IMR-90 (cell line): ENCODE measurements at regions not wholly inside any gene's neighbourhood (a gene's known extent, or its start where the extent isn't known, plus 50 kb on each side); places are given as distances from the start of the nearest gene placed in this dataset.

Experiments
- ATAC-seq: fragments of 200-7000 bp; cut with Tn5 transposase; 2 replicates; pipeline ENCODE4 v1.9.1; 2020; ENCODE audit warnings: low read depth, mild to moderate bottlenecking, moderate library complexity
- BruUV-seq: library from RNA; stranded (reverse); fragments of 400-500 nt; replicated peaks from 2 replicates; lab custom pipeline; 2021; lab: Mats Ljungman, UMichigan
- CTCF ChIA-PET: fragments of 300-600 bp; formaldehyde crosslinking; extraction: SDS; loops from one replicate; lab custom pipeline; 2021; ENCODE audit warnings: antibody characterized with exemption; lab: Yijun Ruan, JAX
- POLR2A ChIA-PET: fragments of 300-600 bp; sonication (Branson Sonifier 250); formaldehyde crosslinking; loops from one replicate; lab custom pipeline; 2022; ENCODE audit warnings: antibody characterized with exemption; ENCODE audit not compliant: unreplicated experiment; lab: Charles Lee
- DNase-seq: peaks from one replicate; pipeline ENCODE4 v3.0.0; 2013
- H2AFZ ChIP-seq: replicated peaks from 2 replicates; pipeline ENCODE3; 2013; ENCODE audit warnings: low read length, mild to moderate bottlenecking; ENCODE audit not compliant: poor library complexity
- H2AK5ac ChIP-seq: 2 replicates; pipeline ENCODE4 v1.6.1; 2013; ENCODE audit warnings: low read depth, low read length, inconsistent platforms
- H2AK9ac ChIP-seq: replicated peaks from 2 replicates; pipeline ENCODE3; 2013; ENCODE audit warnings: mild to moderate bottlenecking, low read depth, low read length, moderate library complexity; ENCODE audit not compliant: poor library complexity
- H2BK120ac ChIP-seq: 2 replicates; pipeline ENCODE4 v1.6.1; 2013; ENCODE audit warnings: low read depth, low read length, inconsistent platforms
- H2BK15ac ChIP-seq: 3 replicates; pipeline ENCODE4 v1.6.1; 2013; ENCODE audit warnings: low read depth, low read length, inconsistent platforms
- H2BK20ac ChIP-seq: 2 replicates; pipeline ENCODE4 v1.6.1; 2013; ENCODE audit warnings: low read depth, mild to moderate bottlenecking, inconsistent platforms, low read length, moderate library complexity
- H2BK5ac ChIP-seq: 2 replicates; pipeline ENCODE4 v1.6.1; 2013; ENCODE audit warnings: mild to moderate bottlenecking, low read depth, low read length, inconsistent platforms; ENCODE audit not compliant: poor library complexity, severe bottlenecking
- H3K14ac ChIP-seq: replicated peaks from 2 replicates; pipeline ENCODE4 v1.6.1; 2013; ENCODE audit warnings: low read depth, low read length, inconsistent platforms
- H3K18ac ChIP-seq: 2 replicates; pipeline ENCODE4 v1.6.1; 2013; ENCODE audit warnings: low read depth, low read length, control low read depth
- H3K23ac ChIP-seq: 2 replicates; pipeline ENCODE4 v1.6.1; 2013; ENCODE audit warnings: low read depth, low read length, inconsistent platforms
- H3K27ac ChIP-seq: 2 replicates; pipeline ENCODE4 v1.5.1; 2013; ENCODE audit warnings: mild to moderate bottlenecking, control low read depth, low read length; ENCODE audit not compliant: insufficient read depth
- H3K27me3 ChIP-seq: 2 replicates; pipeline ENCODE4 v1.6.1; 2013; ENCODE audit warnings: low read length; ENCODE audit not compliant: control insufficient read depth, insufficient read depth
- H3K36me3 ChIP-seq: 2 replicates; pipeline ENCODE4 v1.6.1; 2013; ENCODE audit warnings: low read length, mixed read lengths; ENCODE audit not compliant: control insufficient read depth, insufficient read depth
- H3K4ac ChIP-seq: 2 replicates; pipeline ENCODE4 v1.6.1; 2013; ENCODE audit warnings: low read depth, low read length, inconsistent platforms
- H3K4me1 ChIP-seq: 2 replicates; pipeline ENCODE4 v1.6.1; 2013; ENCODE audit warnings: low read length, mixed read lengths; ENCODE audit not compliant: control insufficient read depth, insufficient read depth
- H3K4me2 ChIP-seq: 2 replicates; pipeline ENCODE4 v1.6.1; 2013; ENCODE audit warnings: low read depth, mild to moderate bottlenecking, control low read depth, low read length, moderate library complexity
- H3K4me3 ChIP-seq: 2 replicates; pipeline ENCODE4 v1.5.1; 2013; ENCODE audit warnings: low read depth, mild to moderate bottlenecking, control low read depth, low read length, moderate library complexity; ENCODE audit not compliant: insufficient read depth
- H3K56ac ChIP-seq: 2 replicates; pipeline ENCODE4 v1.6.1; 2013; ENCODE audit warnings: low read length, inconsistent platforms; ENCODE audit not compliant: insufficient read depth; ENCODE audit errors: extremely low read depth
- H3K79me1 ChIP-seq, 2 experiments: 2 replicates each; pipeline ENCODE4 v1.6.1; 2013; ENCODE audit warnings: low read length in 2 of 2, inconsistent platforms in 1 of 2, low read depth in 1 of 2
- H3K9ac ChIP-seq: 2 replicates; pipeline ENCODE4 v1.6.1; 2013; ENCODE audit warnings: low read depth, low read length, control low read depth
- H3K9me1 ChIP-seq: 2 replicates; pipeline ENCODE4 v1.6.1; 2013; ENCODE audit warnings: low read length, inconsistent platforms; ENCODE audit not compliant: insufficient read depth
- H3K9me3 ChIP-seq: 2 replicates; pipeline ENCODE4 v1.6.1; 2013; ENCODE audit warnings: low read length; ENCODE audit not compliant: control insufficient read depth, insufficient read depth
- H4K20me1 ChIP-seq: 2 replicates; pipeline ENCODE4 v1.6.1; 2013; ENCODE audit warnings: low read length, inconsistent platforms; ENCODE audit not compliant: insufficient read depth
- H4K5ac ChIP-seq: 2 replicates; pipeline ENCODE4 v1.6.1; 2013; ENCODE audit warnings: mild to moderate bottlenecking, low read depth, low read length, control low read depth
- H4K8ac ChIP-seq, 2 experiments: 2 replicates each; pipeline ENCODE4 v1.6.1; 2013; ENCODE audit warnings: low read depth in 2 of 2, low read length in 2 of 2, control low read depth in 1 of 2, inconsistent platforms in 1 of 2
- H4K91ac ChIP-seq: 2 replicates; pipeline ENCODE4 v1.6.1; 2013; ENCODE audit warnings: low read depth, low read length, inconsistent platforms; ENCODE audit not compliant: insufficient read depth
- BHLHE40 ChIP-seq: fragments of 150-350 bp; IDR thresholded peaks from 2 replicates; pipeline ENCODE4 v1.6.1; 2016; ENCODE audit warnings: mild to moderate bottlenecking, low read depth, low read length
- CEBPB ChIP-seq: IDR thresholded peaks from 2 replicates; pipeline ENCODE4 v1.6.1; 2012; ENCODE audit warnings: low read depth, low read length, improper control_type of control experiment
- CHD1 ChIP-seq: IDR thresholded peaks from 2 replicates; pipeline ENCODE4 v1.6.1; 2012; ENCODE audit warnings: low read depth, low read length, improper control_type of control experiment
- FOS ChIP-seq: fragments of 150-350 bp; IDR thresholded peaks from 2 replicates; pipeline ENCODE4 v1.6.1; 2016; ENCODE audit warnings: low read depth, low read length
- MAFK ChIP-seq: IDR thresholded peaks from 2 replicates; pipeline ENCODE4 v1.6.1; 2012; ENCODE audit warnings: low read depth, low read length, improper control_type of control experiment
- MAZ ChIP-seq: IDR thresholded peaks from 2 replicates; pipeline ENCODE4 v1.6.1; 2012; ENCODE audit warnings: low read depth, mild to moderate bottlenecking, low read length, improper control_type of control experiment, moderate library complexity, borderline replicate concordance
- NFE2L2 ChIP-seq: fragments of 150-350 bp; IDR thresholded peaks from 2 replicates; pipeline ENCODE4 v1.6.1; 2016; ENCODE audit warnings: low read depth, mild to moderate bottlenecking, low read length
- POLR2A ChIP-seq: IDR thresholded peaks from 2 replicates; pipeline ENCODE4 v1.6.1; 2012; ENCODE audit warnings: mild to moderate bottlenecking, low read depth, low read length
- RAD21 ChIP-seq: IDR thresholded peaks from 2 replicates; pipeline ENCODE4 v1.6.1; 2012; ENCODE audit warnings: low read length, improper control_type of control experiment
- RCOR1 ChIP-seq: IDR thresholded peaks from 2 replicates; pipeline ENCODE4 v1.6.1; 2012; ENCODE audit warnings: mild to moderate bottlenecking, low read length, improper control_type of control experiment; ENCODE audit not compliant: insufficient replicate concordance
- RFX5 ChIP-seq: IDR thresholded peaks from 2 replicates; pipeline ENCODE4 v1.8.0; 2012; ENCODE audit warnings: low read depth, mild to moderate bottlenecking, low read length, moderate library complexity
- SMC3 ChIP-seq: fragments of 150-350 bp; IDR thresholded peaks from 2 replicates; pipeline ENCODE4 v1.6.1; 2016; ENCODE audit warnings: low read depth, mild to moderate bottlenecking, antibody characterized with exemption, low read length, moderate library complexity
- WGBS, 2 experiments: methylation state at CpG; one replicate each; pipeline versions ENCODE4 v1.1.5 to v1.1.7; 2013; ENCODE audit warnings: missing lambda C conversion rate in 2 of 2; ENCODE audit not compliant: insufficient read length in 1 of 2; ENCODE audit errors: extremely low coverage in 2 of 2; 5-methylcytosine and 5-hydroxymethylcytosine counted together
- dilution Hi-C: fragments of 300-500 bp; cut with HindIII; formaldehyde crosslinking; loops from one replicate; pipeline ENCODE4 v1.14.3; 2018; ENCODE audit warnings: low sequenced_read_pairs; ENCODE audit not compliant: unreplicated experiment
- in situ Hi-C: fragments of 300-500 bp; cut with MboI; formaldehyde crosslinking; loops from 3 replicates; pipeline ENCODE4 v1.14.3; 2019; ENCODE audit warnings: low sequenced_read_pairs, inconsistent platforms, mixed read lengths
- intact Hi-C: fragments of 100-400 bp; cut with micrococcal nuclease; formaldehyde crosslinking; loops from 2 replicates; pipeline ENCODE4 v1.10.0; 2022
- TF ChIP-seq, protein P1 (sequence below): fragments of 150-350 bp; IDR thresholded peaks from 2 replicates; pipeline ENCODE4 v1.6.1; 2017; ENCODE audit warnings: mild to moderate bottlenecking, antibody characterized with exemption, low read length, low read depth
- TF ChIP-seq, protein P2 (sequence below): conservative IDR thresholded peaks from 2 replicates; pipeline ENCODE4 v1.5.1; 2012; ENCODE audit warnings: mild to moderate bottlenecking, low read depth, low read length, improper control_type of control experiment

DNA sequence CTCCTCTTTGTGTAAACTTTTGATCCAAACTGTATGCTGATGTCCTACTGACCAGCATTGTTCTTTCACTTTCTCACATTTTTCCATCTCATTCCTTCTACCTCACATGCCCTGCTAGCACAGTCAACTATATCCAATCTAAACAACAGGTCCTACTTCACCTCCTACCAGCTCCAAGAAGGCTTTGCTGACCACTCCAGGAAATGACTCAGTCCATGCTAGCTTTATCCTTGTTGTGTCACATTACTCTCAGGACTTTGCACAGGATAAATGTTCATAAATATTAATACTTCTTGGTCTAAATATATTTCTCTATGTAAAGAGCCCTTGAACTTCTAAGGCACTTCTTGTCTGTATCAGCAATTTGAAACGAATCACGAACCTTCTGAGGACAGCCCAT lies 64.9 kb upstream of the PCED1B start:
- Histone ChIP-seq H3K9ac (no peak overlapping the region), H2AFZ (no peak overlapping the region), H2AK5ac (peak overlapping the region; percentile 92; the same call in 1 of the 2 replicates), H4K91ac (peak overlapping the region; percentile 87; the same call in 1 of the 2 replicates), H3K14ac (peak overlapping the region; percentile 77), H2AK9ac (no peak overlapping the region), H3K27me3 (no peaks in the 10 kb centered on the region), H3K4me3 (peak overlapping the region; percentile 11; the same call in 1 of the 2 replicates), H3K9me1 (peaks cover 3% of the 10 kb centered on the region; the same call in 1 of the 2 replicates), H3K9me3 (no peaks in the 10 kb centered on the region), H2BK20ac (peak overlapping the region; percentile 98), H2BK15ac (peak overlapping the region; percentile 94; the same call in 2 of the 3 replicates), H4K8ac (peak overlapping the region; percentile 14 to 89; a peak in 2 of 4 replicates), H3K36me3 (no peaks in the 10 kb centered on the region), H3K4ac (peak overlapping the region; percentile 92; the same call in 1 of the 2 replicates), H3K18ac (peak overlapping the region; percentile 88; the same call in 1 of the 2 replicates), H4K20me1 (no peaks in the 10 kb centered on the region), H3K27ac (no peak overlapping the region; the same call in 1 of the 2 replicates), H3K4me1 (peaks cover 12% of the 10 kb centered on the region), H3K23ac (peak overlapping the region; percentile 84; the same call in 1 of the 2 replicates), H2BK120ac (peak overlapping the region; percentile 96), H3K4me2 (peak overlapping the region; percentile 80; the same call in 1 of the 2 replicates), H3K79me1 (0 out of 4 replicates have a peak, but pooled peaks cover 0 to 4% of the 10 kb centered on the region in 2 experiments), H4K5ac (peak overlapping the region; percentile 67; the same call in 1 of the 2 replicates), H2BK5ac (peak overlapping the region; percentile 97), H3K56ac (peak overlapping the region; percentile 19; the same call in 1 of the 2 replicates)
- no TSS peak for BruUV-seq
- peak; percentile 97 for ATAC-seq
- intact Hi-C loops (loop anchor here (10.0 kb wide), 1 partner anchor 180 kb away; no protein-coding TSS in a partner anchor), in situ Hi-C loops (loop anchor here (10.0 kb wide), 1 partner anchor 660 kb away; no protein-coding TSS in a partner anchor), dilution Hi-C loops (no loop called here)
- CTCF ChIA-PET, result interaction anchor here (0.5 to 1.3 kb wide), 7 partner anchors 18 to 810 kb away, joined by 3 to 4 read pairs (median 3); no protein-coding TSS in a partner anchor
- TF ChIP-seq RCOR1, result no peak
- TF ChIP-seq RFX5, result no peak
- TF ChIP-seq CHD1, result no peak
- 0 out of 2 replicates have a peak, but pooled peaks have one; percentile 4 for TF ChIP-seq NFE2L2
- no peak for TF ChIP-seq MAZ
- TF ChIP-seq, protein P1, sequence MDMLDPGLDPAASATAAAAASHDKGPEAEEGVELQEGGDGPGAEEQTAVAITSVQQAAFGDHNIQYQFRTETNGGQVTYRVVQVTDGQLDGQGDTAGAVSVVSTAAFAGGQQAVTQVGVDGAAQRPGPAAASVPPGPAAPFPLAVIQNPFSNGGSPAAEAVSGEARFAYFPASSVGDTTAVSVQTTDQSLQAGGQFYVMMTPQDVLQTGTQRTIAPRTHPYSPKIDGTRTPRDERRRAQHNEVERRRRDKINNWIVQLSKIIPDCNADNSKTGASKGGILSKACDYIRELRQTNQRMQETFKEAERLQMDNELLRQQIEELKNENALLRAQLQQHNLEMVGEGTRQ, result peak; percentile 26; the same call in 1 of the 2 replicates
- peak; percentile 3; the same call in 1 of the 2 replicates for TF ChIP-seq SMC3
- TF ChIP-seq FOS, result peak; percentile 72
- peak; percentile 63; the same call in 1 of the 2 replicates for TF ChIP-seq CEBPB
- TF ChIP-seq BHLHE40, result peak; percentile 63; the same call in 1 of the 2 replicates
- TF ChIP-seq POLR2A, result no peak
- TF ChIP-seq MAFK, result peak; percentile 2; the same call in 1 of the 2 replicates
- no peak for TF ChIP-seq RAD21
- TF ChIP-seq, protein P2, sequence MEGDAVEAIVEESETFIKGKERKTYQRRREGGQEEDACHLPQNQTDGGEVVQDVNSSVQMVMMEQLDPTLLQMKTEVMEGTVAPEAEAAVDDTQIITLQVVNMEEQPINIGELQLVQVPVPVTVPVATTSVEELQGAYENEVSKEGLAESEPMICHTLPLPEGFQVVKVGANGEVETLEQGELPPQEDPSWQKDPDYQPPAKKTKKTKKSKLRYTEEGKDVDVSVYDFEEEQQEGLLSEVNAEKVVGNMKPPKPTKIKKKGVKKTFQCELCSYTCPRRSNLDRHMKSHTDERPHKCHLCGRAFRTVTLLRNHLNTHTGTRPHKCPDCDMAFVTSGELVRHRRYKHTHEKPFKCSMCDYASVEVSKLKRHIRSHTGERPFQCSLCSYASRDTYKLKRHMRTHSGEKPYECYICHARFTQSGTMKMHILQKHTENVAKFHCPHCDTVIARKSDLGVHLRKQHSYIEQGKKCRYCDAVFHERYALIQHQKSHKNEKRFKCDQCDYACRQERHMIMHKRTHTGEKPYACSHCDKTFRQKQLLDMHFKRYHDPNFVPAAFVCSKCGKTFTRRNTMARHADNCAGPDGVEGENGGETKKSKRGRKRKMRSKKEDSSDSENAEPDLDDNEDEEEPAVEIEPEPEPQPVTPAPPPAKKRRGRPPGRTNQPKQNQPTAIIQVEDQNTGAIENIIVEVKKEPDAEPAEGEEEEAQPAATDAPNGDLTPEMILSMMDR, result no peak
- no CpG with 5 or more reads among the region's 2 CpGs for WGBS, 2 experiments
- POLR2A ChIA-PET, result interaction anchor here (1.0 kb wide), 1 partner anchor 647 kb away, joined by 3 read pairs; no protein-coding TSS in a partner anchor
- DNase-seq, result peak; percentile 96
